ENCODE measurements at regions not wholly inside any gene's neighbourhood (a gene's known extent, or its start where the extent isn't known, plus 50 kb on each side); places are given as distances from the start of the nearest gene placed in this dataset.
"Not testable (repeated sequence)": the region's sequence is repeated elsewhere in the genome, so short reads cannot be mapped to it uniquely, and the experiment has no call there.

GRCh38 chr6:4677011-4677750, 99.0 kb upstream of the CDYL start:
- DNase-seq (ENCODE audit: low spot score), result no peak

- no peak for DNase-seq (ENCODE audit: low spot score)
Measured at GRCh38 chr6:4676016-4676415, 100.2 kb upstream of the CDYL start.

GRCh38 chr6:4675121-4675520, 101.1 kb upstream of the CDYL start:
- no peak for DNase-seq (ENCODE audit: low spot score)

- no peak for DNase-seq (ENCODE audit: low spot score)
Measured at GRCh38 chr6:4673861-4674260, 102.3 kb upstream of the CDYL start.

GRCh38 chr6:4672772-4673171, 103.4 kb upstream of the CDYL start:
- DNase-seq (ENCODE audit: low spot score), result peak; percentile 18

- DNase-seq (ENCODE audit: low spot score), result no peak
Measured at GRCh38 chr6:4671587-4672115, 104.6 kb upstream of the CDYL start.

- no peak for DNase-seq (ENCODE audit: low spot score)
Measured at GRCh38 chr6:4670824-4671409, 105.3 kb upstream of the CDYL start.

GRCh38 chr6:4670290-4670689, 105.9 kb upstream of the CDYL start:
- DNase-seq (ENCODE audit: low spot score), result no peak

- no peak for DNase-seq (ENCODE audit: low spot score)
Measured at GRCh38 chr6:4668271-4669179, 107.7 kb upstream of the CDYL start.

GRCh38 chr6:4667591-4667990, 108.6 kb upstream of the CDYL start:
- no peak for DNase-seq (ENCODE audit: low spot score)

- no peak for DNase-seq (ENCODE audit: low spot score)
Measured at GRCh38 chr6:4666886-4667513, 109.2 kb upstream of the CDYL start.

- no peak for DNase-seq (ENCODE audit: low spot score)
Measured at GRCh38 chr6:4665489-4666417, 110.5 kb upstream of the CDYL start.

- no peak for DNase-seq (ENCODE audit: low spot score)
Measured at GRCh38 chr6:4664911-4665310, 111.3 kb upstream of the CDYL start.

GRCh38 chr6:4664117-4664626, 112.0 kb upstream of the CDYL start:
- DNase-seq (ENCODE audit: low spot score), result peak; percentile 63

- no peak for DNase-seq (ENCODE audit: low spot score)
Measured at GRCh38 chr6:4662886-4663285, 113.3 kb upstream of the CDYL start.

GRCh38 chr6:4661391-4661790, 114.8 kb upstream of the CDYL start:
- DNase-seq (ENCODE audit: low spot score), result no peak

- no peak for DNase-seq (ENCODE audit: low spot score)
Measured at GRCh38 chr6:4660377-4661321, 115.6 kb upstream of the CDYL start.

GRCh38 chr6:4659719-4660118, 116.5 kb upstream of the CDYL start:
- not testable (repeated sequence) for DNase-seq (ENCODE audit: low spot score)

- no peak for DNase-seq (ENCODE audit: low spot score)
Measured at GRCh38 chr6:4658486-4658885, 117.7 kb upstream of the CDYL start.

Measured in mucosa of gallbladder (tissue), 1 donor.